ENCODE measurements at regions not wholly inside any gene's neighbourhood (a gene's known extent, or its start where the extent isn't known, plus 50 kb on each side); places are given as distances from the start of the nearest gene placed in this dataset.

DNA sequence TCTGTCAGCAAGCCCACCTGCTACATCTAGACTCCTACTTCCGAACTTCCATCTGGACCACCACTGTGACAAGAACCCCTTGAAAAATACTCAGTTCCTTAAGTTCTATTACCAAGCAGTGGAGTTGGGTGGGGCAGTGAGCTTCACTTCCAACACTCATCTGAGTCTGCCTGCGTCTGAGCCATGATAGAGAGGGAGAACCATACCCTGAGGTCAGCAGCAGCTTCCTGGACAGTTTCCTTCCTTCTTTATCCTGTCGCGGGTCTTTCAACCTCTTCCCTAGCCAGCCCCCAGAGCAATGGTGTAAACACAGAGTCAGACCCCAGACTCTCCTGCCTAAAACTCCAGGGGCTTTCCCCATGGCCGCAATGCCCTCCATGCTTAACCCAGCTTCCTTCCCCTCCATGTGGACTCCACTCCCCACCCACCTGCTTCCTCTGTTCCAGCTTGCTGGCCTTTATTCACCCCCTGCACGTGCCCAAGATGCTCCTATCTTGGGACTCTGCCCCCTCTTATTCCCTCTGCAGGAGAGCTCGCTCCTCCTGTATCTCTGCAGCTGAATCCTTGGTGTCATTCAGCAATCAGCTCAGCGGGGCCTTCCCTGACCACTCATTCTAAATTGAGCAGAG is 211.2 kb downstream of the SHQ1 start:
- H3K9me3 ChIP-seq (ENCODE audit: control insufficient read depth, insufficient read depth, low read depth, low read length), result no peaks in the 10 kb centered on the region
- ChIA-PET POLR2A (no interaction called here), CTCF (no interaction called here)
- TF ChIP-seq SIN3A (IDR thresholded peaks at IDR 0.05; ENCODE audit: borderline replicate concordance, insufficient read depth, low read depth, low read length), result no peak
- TF ChIP-seq, protein P1, sequence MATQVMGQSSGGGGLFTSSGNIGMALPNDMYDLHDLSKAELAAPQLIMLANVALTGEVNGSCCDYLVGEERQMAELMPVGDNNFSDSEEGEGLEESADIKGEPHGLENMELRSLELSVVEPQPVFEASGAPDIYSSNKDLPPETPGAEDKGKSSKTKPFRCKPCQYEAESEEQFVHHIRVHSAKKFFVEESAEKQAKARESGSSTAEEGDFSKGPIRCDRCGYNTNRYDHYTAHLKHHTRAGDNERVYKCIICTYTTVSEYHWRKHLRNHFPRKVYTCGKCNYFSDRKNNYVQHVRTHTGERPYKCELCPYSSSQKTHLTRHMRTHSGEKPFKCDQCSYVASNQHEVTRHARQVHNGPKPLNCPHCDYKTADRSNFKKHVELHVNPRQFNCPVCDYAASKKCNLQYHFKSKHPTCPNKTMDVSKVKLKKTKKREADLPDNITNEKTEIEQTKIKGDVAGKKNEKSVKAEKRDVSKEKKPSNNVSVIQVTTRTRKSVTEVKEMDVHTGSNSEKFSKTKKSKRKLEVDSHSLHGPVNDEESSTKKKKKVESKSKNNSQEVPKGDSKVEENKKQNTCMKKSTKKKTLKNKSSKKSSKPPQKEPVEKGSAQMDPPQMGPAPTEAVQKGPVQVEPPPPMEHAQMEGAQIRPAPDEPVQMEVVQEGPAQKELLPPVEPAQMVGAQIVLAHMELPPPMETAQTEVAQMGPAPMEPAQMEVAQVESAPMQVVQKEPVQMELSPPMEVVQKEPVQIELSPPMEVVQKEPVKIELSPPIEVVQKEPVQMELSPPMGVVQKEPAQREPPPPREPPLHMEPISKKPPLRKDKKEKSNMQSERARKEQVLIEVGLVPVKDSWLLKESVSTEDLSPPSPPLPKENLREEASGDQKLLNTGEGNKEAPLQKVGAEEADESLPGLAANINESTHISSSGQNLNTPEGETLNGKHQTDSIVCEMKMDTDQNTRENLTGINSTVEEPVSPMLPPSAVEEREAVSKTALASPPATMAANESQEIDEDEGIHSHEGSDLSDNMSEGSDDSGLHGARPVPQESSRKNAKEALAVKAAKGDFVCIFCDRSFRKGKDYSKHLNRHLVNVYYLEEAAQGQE (IDR thresholded peaks at IDR 0.05; ENCODE audit: insufficient read depth in 1 of 2, low read depth in 2 of 2, low read length in 1 of 2), result no peak
- TF ChIP-seq POLR2AphosphoS5 (IDR thresholded peaks at IDR 0.05; ENCODE audit: low read depth, low read length), result no peak
- TF ChIP-seq CTCF (IDR thresholded peaks at IDR 0.05), result no peak
- TF ChIP-seq TCF7L2 (IDR thresholded peaks at IDR 0.05; ENCODE audit: low read depth, low read length), result no peak
- H3K36me3 ChIP-seq (ENCODE audit: control insufficient read depth, insufficient read depth, low read length), result no peaks in the 10 kb centered on the region
- H3K4me1 ChIP-seq (ENCODE audit: control insufficient read depth, insufficient read depth, low read length), result no peaks in the 10 kb centered on the region
- in situ Hi-C loops (cut with HindIII; ENCODE audit: low pct_unique_long_range_greater_than_20kb, low sequenced_read_pairs), result no loop called here
- H3K27me3 ChIP-seq (ENCODE audit: control insufficient read depth, insufficient read depth, low read length), result no peaks in the 10 kb centered on the region
- no peak overlapping the region for H3K27ac ChIP-seq (ENCODE audit: low read length)
- BruUV-seq (replicated peaks), result no TSS peak
- intact Hi-C loops (cut with micrococcal nuclease; ENCODE audit: unreplicated experiment), result no loop called here
- no peak overlapping the region for H3K4me3 ChIP-seq (ENCODE audit: low read depth in 2 of 2, low read length in 2 of 2)
- DNase-seq (ENCODE audit: low read depth, low spot score) (no peak), ATAC-seq (no peak)

- H3K27me3 ChIP-seq (ENCODE audit: control insufficient read depth, insufficient read depth, low read length), result no peaks in the 10 kb centered on the region
- DNase-seq (ENCODE audit: low read depth, low spot score) (no peak), ATAC-seq (no peak)
- H3K36me3 ChIP-seq (ENCODE audit: control insufficient read depth, insufficient read depth, low read length), result no peaks in the 10 kb centered on the region
- no peaks in the 10 kb centered on the region for H3K4me1 ChIP-seq (ENCODE audit: control insufficient read depth, insufficient read depth, low read length)
- ChIA-PET CTCF (no interaction called here), POLR2A (no interaction called here)
- no TSS peak for BruUV-seq (replicated peaks)
- no peak overlapping the region for H3K27ac ChIP-seq (ENCODE audit: low read length)
- no peaks in the 10 kb centered on the region for H3K9me3 ChIP-seq (ENCODE audit: control insufficient read depth, insufficient read depth, low read depth, low read length)
- in situ Hi-C loops (cut with HindIII; ENCODE audit: low pct_unique_long_range_greater_than_20kb, low sequenced_read_pairs) (no loop called here), intact Hi-C loops (cut with micrococcal nuclease; ENCODE audit: unreplicated experiment) (no loop called here)
- no peak overlapping the region for H3K4me3 ChIP-seq (ENCODE audit: low read depth in 2 of 2, low read length in 2 of 2)
- TF ChIP-seq POLR2AphosphoS5 (IDR thresholded peaks at IDR 0.05; ENCODE audit: low read depth, low read length), result no peak
- no peak for TF ChIP-seq CTCF (IDR thresholded peaks at IDR 0.05)
- no peak for TF ChIP-seq TCF7L2 (IDR thresholded peaks at IDR 0.05; ENCODE audit: low read depth, low read length)
- TF ChIP-seq, protein P1 (IDR thresholded peaks at IDR 0.05; ENCODE audit: insufficient read depth in 1 of 2, low read depth in 2 of 2, low read length in 1 of 2), result no peak
- no peak for TF ChIP-seq SIN3A (IDR thresholded peaks at IDR 0.05; ENCODE audit: borderline replicate concordance, insufficient read depth, low read depth, low read length)
Measured at GRCh38 chr3:72635551-72635950, 212.7 kb downstream of the SHQ1 start.
